GM12878 (cell line): ENCODE measurements at regions not wholly inside any gene's neighbourhood (a gene's known extent, or its start where the extent isn't known, plus 50 kb on each side); places are given as distances from the start of the nearest gene placed in this dataset.

ENCODE experiments used
- ATAC-seq: fragments of 200-7000 bp; cut with Tn5 transposase; 3 replicates; pipeline ENCODE4 v1.9.1; 2020; ENCODE audit warnings: mild to moderate bottlenecking, moderate library complexity
- BruUV-seq: library from RNA; stranded (reverse); fragments of 400-500 nt; replicated peaks from 2 replicates; lab custom pipeline; 2021; lab: Mats Ljungman, UMichigan
- CTCF ChIA-PET: fragments of 300-600 bp; sonication (Branson Sonifier 250); formaldehyde crosslinking; extraction: SDS; loops from one replicate; lab custom pipeline; 2021; ENCODE audit warnings: inconsistent platforms; lab: Yijun Ruan, JAX
- POLR2A ChIA-PET: fragments of 350-600 bp; formaldehyde crosslinking; extraction: SDS; loops from one replicate; lab custom pipeline; 2021; ENCODE audit warnings: inconsistent platforms; lab: Charles Lee
- RAD21 ChIA-PET: fragments of 300-600 bp; sonication (Branson Sonifier 250); formaldehyde crosslinking; loops from one replicate; lab custom pipeline; 2023; ENCODE audit warnings: antibody characterized with exemption; ENCODE audit not compliant: unreplicated experiment; lab: Charles Lee
- SMC1A ChIA-PET: fragments of 300-600 bp; sonication (Branson Sonifier 250); formaldehyde crosslinking; loops from one replicate; lab custom pipeline; 2023; ENCODE audit not compliant: unreplicated experiment, uncharacterized antibody; lab: Charles Lee
- DNase-seq: peaks from one replicate; pipeline ENCODE4 v3.0.0-alpha.2; 2011; ENCODE audit warnings: low read depth, low spot score
- FAIRE-seq: peaks from 3 replicates; lab custom pipeline; 2011; peaks lifted over from hg19 to GRCh38; lab: Jason Lieb, UNC
- H2AFZ ChIP-seq: 2 replicates; pipeline ENCODE4 v1.6.0; 2011; ENCODE audit warnings: low read depth, low read length, control low read depth; ENCODE audit not compliant: control insufficient read depth
- H3K27ac ChIP-seq: 2 replicates; pipeline ENCODE4 v1.5.1; 2011; ENCODE audit warnings: control low read depth; ENCODE audit not compliant: control insufficient read depth, insufficient read depth
- H3K27me3 ChIP-seq, 2 experiments: replicated peaks in 1 of 2; 2 replicates each; pipeline versions ENCODE4 v1.6.0 to v1.6.1; 2011; ENCODE audit warnings: low read length in 1 of 2; ENCODE audit not compliant: control insufficient read depth in 2 of 2, insufficient read depth in 2 of 2
- H3K36me3 ChIP-seq, 2 experiments: 2 replicates each; pipeline ENCODE4 v1.5.1; 2011; ENCODE audit warnings: low read length in 1 of 2; ENCODE audit not compliant: control insufficient read depth in 2 of 2, insufficient read depth in 2 of 2
- H3K4me1 ChIP-seq: 2 replicates; pipeline ENCODE4 v1.6.1; 2011; ENCODE audit warnings: mild to moderate bottlenecking, low read length, moderate library complexity, mixed read lengths; ENCODE audit not compliant: control insufficient read depth, insufficient read depth
- H3K4me2 ChIP-seq: 2 replicates; pipeline ENCODE4 v1.6.0; 2011; ENCODE audit warnings: control low read depth; ENCODE audit not compliant: control insufficient read depth, insufficient read depth
- H3K4me3 ChIP-seq: fragments of 200-600 bp; sonication (generic); 2 replicates; pipeline ENCODE4 v1.5.1; 2016
- H3K79me2 ChIP-seq: 2 replicates; pipeline ENCODE4 v1.6.0; 2011; ENCODE audit warnings: low read length; ENCODE audit not compliant: control insufficient read depth, insufficient read depth
- H3K9ac ChIP-seq: 2 replicates; pipeline ENCODE4 v1.8.0; 2011; ENCODE audit warnings: low read length, control low read depth, mixed read lengths; ENCODE audit not compliant: control insufficient read depth, insufficient read depth
- H3K9me3 ChIP-seq: replicated peaks from 3 replicates; pipeline ENCODE4 v1.5.1; 2011; ENCODE audit warnings: mild to moderate bottlenecking, low read length; ENCODE audit not compliant: control insufficient read depth, insufficient read depth
- H4K20me1 ChIP-seq: 2 replicates; pipeline ENCODE4 v1.6.0; 2011; ENCODE audit not compliant: control insufficient read depth, insufficient read depth
- BCL11A ChIP-seq: IDR thresholded peaks from 2 replicates; pipeline ENCODE4 v1.6.1; 2011; ENCODE audit warnings: low read depth, low read length
- IRF5 ChIP-seq: fragments of 450-650 bp; IDR thresholded peaks from 2 replicates; pipeline ENCODE4 v1.6.1; 2017; ENCODE audit warnings: borderline replicate concordance
- JUNB ChIP-seq: IDR thresholded peaks from 2 replicates; pipeline ENCODE4 v1.6.1; 2016; ENCODE audit warnings: antibody characterized with exemption, mild to moderate bottlenecking
- MYC ChIP-seq: IDR thresholded peaks from 2 replicates; pipeline ENCODE4 v1.6.1; 2011; ENCODE audit warnings: mild to moderate bottlenecking, low read length, moderate library complexity, inconsistent platforms; ENCODE audit not compliant: insufficient read depth, insufficient replicate concordance, insufficient read length, severe bottlenecking
- NKRF ChIP-seq: fragments of 450-650 bp; conservative IDR thresholded peaks from 2 replicates; pipeline ENCODE4 v1.6.1; 2017; ENCODE audit warnings: mild to moderate bottlenecking, moderate library complexity
- RBBP5 ChIP-seq: fragments of 200-600 bp; sonication (generic); conservative IDR thresholded peaks from 2 replicates; pipeline ENCODE4 v1.6.1; 2016
- WGBS: methylation state at CpG from one replicate; pipeline ENCODE4 v1.1.6; 2016; ENCODE audit warnings: low lambda C conversion rate; ENCODE audit not compliant: insufficient replicate concordance, insufficient coverage; ENCODE audit errors: missing lambda C conversion rate; 5-methylcytosine and 5-hydroxymethylcytosine counted together
- in situ Hi-C: fragments of 300-500 bp; cut with MboI; formaldehyde crosslinking; loops from 9 replicates; pipeline ENCODE4 v1.14.3; 2018; ENCODE audit warnings: mixed read lengths
- intact Hi-C: fragments of 100-400 bp; cut with micrococcal nuclease; formaldehyde crosslinking; loops from one replicate; pipeline ENCODE4 v1.14.2; 2022; ENCODE audit not compliant: unreplicated experiment

DNA sequence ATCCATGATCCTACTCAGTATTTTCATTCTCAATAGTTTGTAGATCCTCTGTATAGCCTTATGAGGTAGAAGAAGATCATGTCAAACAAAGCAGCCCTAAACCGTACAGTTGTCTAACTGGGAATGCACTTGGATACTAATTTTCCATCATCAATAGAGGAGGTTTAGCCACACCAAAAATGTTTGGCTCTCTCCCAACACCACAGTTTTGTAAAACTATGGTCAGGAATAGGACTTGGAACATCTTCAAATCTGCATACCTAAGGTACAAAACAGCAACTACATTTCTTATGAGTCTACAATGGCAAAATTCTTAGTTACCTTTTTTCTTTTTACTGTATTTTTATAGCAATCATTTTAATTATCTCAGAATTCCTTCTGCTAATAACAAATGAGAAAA, 1001.6 kb downstream of the ROBO2 start:
- CTCF ChIA-PET, result no interaction called here
- H3K36me3 ChIP-seq, result no peaks in the 10 kb centered on the region
- BruUV-seq, result no TSS peak
- no peaks in the 10 kb centered on the region for H3K27me3 ChIP-seq
- no peak for TF ChIP-seq MYC
- TF ChIP-seq RBBP5, result no peak
- no peak for TF ChIP-seq NKRF
- no peak for TF ChIP-seq BCL11A
- in situ Hi-C loops (no loop called here), intact Hi-C loops (no loop called here)
- no peaks in the 10 kb centered on the region for H3K4me1 ChIP-seq
- no peak for FAIRE-seq
- WGBS, result 90% methylated on average over 1 of the region's 1 CpG
- H4K20me1 ChIP-seq, result no peaks in the 10 kb centered on the region
- RAD21 ChIA-PET, result interaction anchor here (1.2 kb wide), 1 partner anchor 35 kb away, joined by 3 read pairs; no protein-coding TSS in a partner anchor
- no peaks in the 10 kb centered on the region for H3K79me2 ChIP-seq
- ATAC-seq, result no peak
- no peak overlapping the region for H2AFZ ChIP-seq
- H3K27ac ChIP-seq, result no peak overlapping the region
- H3K9ac ChIP-seq, result no peak overlapping the region
- H3K9me3 ChIP-seq, result no peaks in the 10 kb centered on the region
- no peak overlapping the region for H3K4me3 ChIP-seq
- SMC1A ChIA-PET, result no interaction called here
- DNase-seq, result no peak
- H3K4me2 ChIP-seq, result no peak overlapping the region
- POLR2A ChIA-PET, result no interaction called here

DNA sequence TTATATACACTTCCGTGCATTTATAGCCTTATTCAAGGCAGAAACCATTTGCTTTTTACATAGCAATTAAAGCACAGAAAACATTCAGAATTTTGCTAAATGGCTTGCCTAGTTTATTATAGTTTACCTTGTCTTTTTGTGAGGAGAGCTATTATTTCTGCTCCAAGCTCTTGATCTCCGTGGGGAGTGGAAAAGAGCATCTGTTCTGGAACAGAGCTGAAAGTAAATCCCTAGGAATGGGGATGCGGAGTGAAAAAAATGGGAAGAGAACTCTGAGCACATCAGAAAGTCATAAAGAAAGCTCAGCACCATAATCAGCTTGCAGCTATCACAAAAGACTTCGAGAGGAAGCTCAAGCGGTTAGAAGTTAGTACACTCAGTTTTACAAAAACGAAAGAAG, 1006.7 kb downstream of the ROBO2 start:
- no peaks in the 10 kb centered on the region for H3K9me3 ChIP-seq
- H3K36me3 ChIP-seq, result no peaks in the 10 kb centered on the region
- H3K27ac ChIP-seq, result no peak overlapping the region
- ChIA-PET CTCF (interaction anchor here (2.3 kb wide), 1 partner anchor 11 kb away, joined by 5 read pairs; no protein-coding TSS in a partner anchor), POLR2A (interaction anchor here (0.7 kb wide), 1 partner anchor 238 kb away, joined by 3 read pairs; no protein-coding TSS in a partner anchor), SMC1A (no interaction called here), RAD21 (no interaction called here)
- in situ Hi-C loops (no loop called here), intact Hi-C loops (no loop called here)
- no peak overlapping the region for H3K9ac ChIP-seq
- H3K4me1 ChIP-seq, result no peaks in the 10 kb centered on the region
- H4K20me1 ChIP-seq, result no peaks in the 10 kb centered on the region
- DNase-seq (no peak), FAIRE-seq (no peak), ATAC-seq (no peak)
- H3K4me3 ChIP-seq, result no peak overlapping the region
- H3K27me3 ChIP-seq, result no peaks in the 10 kb centered on the region
- no peak overlapping the region for H3K4me2 ChIP-seq
- no peaks in the 10 kb centered on the region for H3K79me2 ChIP-seq
- 52% methylated on average over 6 of the region's 6 CpGs for WGBS
- TF ChIP-seq JUNB (no peak), IRF5 (no peak)
- H2AFZ ChIP-seq, result no peak overlapping the region
- no TSS peak for BruUV-seq
